Gastrocnemius medialis (tissue), 4 donors: ENCODE measurements at regions not wholly inside any gene's neighbourhood (a gene's known extent, or its start where the extent isn't known, plus 50 kb on each side); places are given as distances from the start of the nearest gene placed in this dataset.

ENCODE experiments used
- CTCF ChIP-seq, 5 experiments: fragments of 450-650 bp in 3 of 5; fragments of 200-600 bp in 2 of 5; sonication (generic) in 2 of 5; IDR thresholded peaks in 4 of 5; conservative IDR thresholded peaks in 1 of 5; 1 replicate in 4 of 5; 2 replicates in 1 of 5; pipeline ENCODE4 v1.5.1; 2016 to 2019; ENCODE audit warnings: antibody characterized with exemption in 5 of 5, mild to moderate bottlenecking in 3 of 5, moderate library complexity in 3 of 5
- POLR2A ChIP-seq, 2 donors: fragments of 450-650 bp; IDR thresholded peaks; one replicate each; pipeline ENCODE4 v1.6.1; 2017; ENCODE audit warnings: antibody characterized with exemption in 2 of 2, mild to moderate bottlenecking in 2 of 2, moderate library complexity in 2 of 2

- TF ChIP-seq CTCF (IDR thresholded peaks at IDR 0.05 in 4 of 5, conservative IDR thresholded peaks at IDR 0.05 in 1 of 5), result no peak
- TF ChIP-seq POLR2A (IDR thresholded peaks at IDR 0.05), result no peak
These were observed 249.9 kb downstream of the AEBP2 start for GRCh38 chr12:19689226-19689625.
